HG03280 (cell line): ENCODE measurements at regions not wholly inside any gene's neighbourhood (a gene's known extent, or its start where the extent isn't known, plus 50 kb on each side); places are given as distances from the start of the nearest gene placed in this dataset.
"Not testable (repeated sequence)": the region's sequence is repeated elsewhere in the genome, so short reads cannot be mapped to it uniquely, and the experiment has no call there.

Experiments used
- ATAC-seq: cut with Tn5 transposase; IDR thresholded peaks from one replicate; pipeline ENCODE4 v1.9.1; 2021; ENCODE audit warnings: mild to moderate bottlenecking, moderate library complexity; ENCODE audit not compliant: unreplicated experiment

- not testable (repeated sequence) for ATAC-seq
Measured at GRCh38 chr6:27047725-27048124, 199.8 kb upstream of the PRSS16 start.

DNA sequence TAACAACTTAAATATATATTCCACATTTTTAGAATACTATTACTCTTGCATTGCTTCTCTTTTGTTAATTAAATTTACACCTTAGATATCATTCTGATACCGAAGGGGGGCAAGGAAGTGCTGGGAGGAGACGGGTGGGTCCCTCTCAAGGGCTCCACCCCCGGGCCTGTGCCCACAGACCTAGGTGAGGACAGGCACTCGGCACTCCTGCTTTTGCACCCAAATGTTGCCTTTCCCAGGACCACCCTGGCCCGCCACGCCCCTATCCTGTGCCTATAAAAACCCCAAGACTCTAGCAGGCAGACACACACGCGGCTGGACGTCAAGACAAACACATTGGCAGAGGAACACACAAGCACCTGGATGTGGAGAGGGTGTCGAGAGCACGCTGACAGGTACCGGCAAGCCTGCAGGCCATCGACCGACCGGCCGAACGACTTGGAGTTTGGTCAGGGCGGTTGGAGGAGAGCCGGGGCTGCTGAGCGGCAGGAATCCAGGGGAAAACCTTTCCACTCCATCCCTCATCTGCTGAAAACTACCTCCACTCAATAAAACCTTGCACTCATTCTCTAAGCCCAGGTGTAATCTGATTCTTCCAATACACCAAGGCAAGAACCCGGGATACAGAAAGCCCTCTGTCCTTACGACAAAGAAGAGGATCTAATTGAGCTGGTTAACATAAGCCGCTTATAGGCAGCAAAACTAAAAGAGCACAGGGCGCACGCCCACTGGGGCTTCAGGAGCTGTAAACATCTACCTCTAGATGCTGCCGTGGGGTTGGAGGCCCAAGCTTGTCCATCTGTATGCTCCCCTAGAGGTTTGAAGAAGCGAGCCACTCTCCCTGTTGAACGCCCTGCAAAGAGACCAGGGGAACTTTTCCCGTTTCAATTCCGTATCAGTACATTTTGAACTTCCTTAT lies 197.4 kb upstream of the PRSS16 start:
- ATAC-seq = no peak

GRCh38 chr6:27052082-27052730 lies 195.3 kb upstream of the PRSS16 start:
- not testable (repeated sequence) for ATAC-seq

- no peak for ATAC-seq
Measured at GRCh38 chr6:27052731-27053082, 194.8 kb upstream of the PRSS16 start.

DNA sequence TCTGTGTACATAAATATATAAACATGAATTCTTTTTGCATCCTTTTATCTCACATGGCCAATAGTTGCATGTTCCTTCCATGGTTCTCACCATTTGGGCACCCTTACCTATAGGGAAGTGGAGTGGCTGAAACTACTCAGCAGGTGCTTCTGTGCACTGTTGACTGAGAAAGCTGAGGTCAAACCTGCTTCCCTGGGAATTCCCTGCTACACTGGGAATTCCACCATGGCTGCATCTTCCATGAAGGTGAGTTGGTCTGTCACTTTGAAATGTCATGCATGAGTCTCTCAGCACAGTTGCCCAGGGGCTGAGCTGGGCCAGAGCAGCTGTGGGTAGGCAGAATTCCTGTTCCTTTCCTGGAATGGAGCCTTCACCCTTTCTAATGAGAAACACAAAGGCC lies 193.8 kb upstream of the PRSS16 start:
- ATAC-seq = no peak

DNA sequence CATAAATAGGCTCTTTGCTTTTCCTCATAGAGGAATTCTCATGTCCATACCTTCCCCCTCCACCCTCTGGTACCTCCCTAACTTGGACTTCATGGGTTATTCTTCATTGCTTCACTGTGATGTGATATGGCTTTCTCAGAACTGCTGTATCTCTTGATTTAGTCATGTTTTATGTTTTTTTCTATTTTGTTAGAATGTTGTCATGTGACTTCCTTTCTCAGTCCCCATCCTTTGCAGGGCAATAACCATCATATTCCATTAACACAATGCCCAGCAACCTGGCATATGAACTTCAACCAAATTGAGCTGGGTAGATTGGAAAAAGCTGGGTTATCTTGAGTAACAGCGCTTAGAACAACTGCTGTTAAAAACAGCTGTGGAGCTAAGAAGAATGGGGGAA lies 190.9 kb upstream of the PRSS16 start:
- no peak for ATAC-seq

DNA sequence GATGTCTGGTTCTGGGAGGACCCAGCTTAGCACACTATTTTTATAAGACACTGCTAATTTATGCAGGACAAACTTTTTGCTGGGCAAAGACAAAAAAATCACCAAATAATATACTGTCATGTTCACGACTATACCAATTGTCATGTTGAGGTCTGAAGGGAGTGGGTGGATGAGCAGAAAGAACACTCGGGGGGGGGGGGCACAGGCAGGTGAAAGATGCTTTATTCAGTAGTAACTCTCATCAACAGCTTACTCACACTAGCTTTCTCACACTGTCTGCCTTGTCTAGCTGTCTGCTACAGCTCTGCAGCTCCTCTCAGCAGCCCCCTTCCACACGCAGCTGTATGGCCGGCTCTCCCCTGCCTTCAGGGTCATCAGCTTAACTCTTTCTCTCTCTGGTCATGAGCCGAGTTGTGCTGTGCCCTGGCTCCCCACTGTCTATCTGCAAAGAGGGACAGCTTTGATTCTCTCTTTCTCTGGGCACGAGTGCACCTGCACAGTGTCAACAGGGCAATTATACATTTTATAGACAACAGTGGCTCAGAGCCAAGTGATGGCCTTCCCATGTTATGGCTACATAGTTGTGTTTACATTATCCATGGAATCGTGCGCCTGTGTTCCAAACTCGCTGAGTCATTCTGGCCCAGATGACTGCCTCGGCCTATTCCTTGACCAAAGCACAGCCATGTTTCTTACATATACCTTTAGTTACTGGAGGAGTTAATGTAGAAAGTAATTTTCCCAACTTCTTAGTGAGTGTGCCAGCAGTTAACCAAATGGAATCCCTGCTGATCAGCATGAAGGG lies 187.7 kb upstream of the PRSS16 start:
- no peak for ATAC-seq

DNA sequence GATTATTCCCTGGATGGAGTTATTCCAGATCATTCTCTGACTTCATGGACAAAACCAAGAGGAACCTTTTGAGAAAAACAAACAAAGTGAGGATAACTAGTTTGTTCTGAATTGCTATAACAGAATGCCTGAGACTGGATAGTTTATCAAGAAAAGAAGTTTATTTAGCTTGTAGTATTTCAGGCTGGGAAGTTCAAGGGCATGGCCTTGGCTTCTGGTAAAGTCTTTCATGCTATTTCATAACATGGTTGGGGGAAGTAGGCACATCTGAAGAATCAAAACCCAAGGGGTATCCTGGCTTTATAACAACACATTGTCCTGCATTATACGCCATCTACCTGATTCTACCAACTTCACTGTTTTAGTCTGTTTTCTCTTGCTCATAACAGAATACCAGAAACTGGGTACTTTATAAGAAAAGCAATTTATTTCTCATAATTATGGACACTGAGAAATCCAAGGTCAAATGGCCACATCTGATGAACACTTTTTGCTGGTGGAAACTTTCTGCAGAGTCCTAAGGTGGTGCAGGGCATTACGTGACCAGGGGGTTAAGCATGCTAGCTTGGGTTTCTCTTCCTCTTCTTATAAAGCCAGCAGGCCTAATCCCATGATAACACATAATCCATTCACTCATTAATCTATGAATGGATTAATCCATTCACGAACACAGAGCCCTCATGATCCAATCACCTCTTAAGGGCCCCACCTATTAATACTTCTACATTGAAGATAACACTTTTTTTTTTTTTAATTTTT lies 186.1 kb upstream of the PRSS16 start:
- ATAC-seq = no peak

GRCh38 chr6:27062755-27063154 lies 184.7 kb upstream of the PRSS16 start:
- ATAC-seq = no peak

GRCh38 chr6:27065183-27065582 lies 182.3 kb upstream of the PRSS16 start:
- no peak for ATAC-seq

DNA sequence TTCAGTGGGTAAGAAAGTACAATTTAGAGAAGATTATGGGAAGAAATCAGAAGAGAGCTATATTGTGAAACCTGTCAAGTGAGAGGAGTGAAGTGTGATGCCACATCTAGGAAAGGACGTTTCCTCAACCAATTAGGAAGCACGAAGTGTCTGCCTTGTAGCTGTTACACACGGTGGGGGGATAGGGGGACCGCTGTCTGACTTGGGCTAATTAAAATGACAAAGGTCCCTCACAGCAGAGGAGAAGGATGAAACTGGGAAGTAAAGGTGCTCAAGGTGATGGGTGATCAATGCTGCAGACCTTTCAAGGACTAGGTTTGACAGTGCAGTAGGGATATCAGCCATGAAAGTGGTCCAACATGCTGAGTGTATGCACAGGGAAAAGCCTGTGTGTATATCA lies 181.1 kb upstream of the PRSS16 start:
- no peak for ATAC-seq

DNA sequence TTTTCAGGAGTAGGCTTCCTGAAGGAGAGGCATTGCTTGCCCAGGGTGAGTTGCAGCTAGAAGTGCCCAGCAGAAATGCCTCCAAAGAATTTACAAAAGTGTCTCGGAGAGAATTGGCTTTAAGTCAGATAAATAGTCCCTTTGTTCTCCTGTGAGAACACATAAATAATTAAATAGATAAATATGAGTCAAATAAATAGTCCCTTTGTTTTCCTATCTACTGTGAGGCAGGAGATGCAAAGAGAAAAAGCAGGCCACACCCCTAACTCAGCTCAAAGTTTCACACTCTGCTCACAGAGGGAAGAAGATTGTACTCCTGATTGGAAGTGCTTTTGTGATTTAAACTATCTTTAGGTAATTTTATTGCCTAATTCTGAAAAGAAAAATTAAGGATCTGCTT lies 180.7 kb upstream of the PRSS16 start:
- no peak for ATAC-seq

GRCh38 chr6:27073441-27073840 lies 174.1 kb upstream of the PRSS16 start:
- ATAC-seq = no peak

GRCh38 chr6:27076116-27076515 lies 171.4 kb upstream of the PRSS16 start:
- ATAC-seq = no peak

DNA sequence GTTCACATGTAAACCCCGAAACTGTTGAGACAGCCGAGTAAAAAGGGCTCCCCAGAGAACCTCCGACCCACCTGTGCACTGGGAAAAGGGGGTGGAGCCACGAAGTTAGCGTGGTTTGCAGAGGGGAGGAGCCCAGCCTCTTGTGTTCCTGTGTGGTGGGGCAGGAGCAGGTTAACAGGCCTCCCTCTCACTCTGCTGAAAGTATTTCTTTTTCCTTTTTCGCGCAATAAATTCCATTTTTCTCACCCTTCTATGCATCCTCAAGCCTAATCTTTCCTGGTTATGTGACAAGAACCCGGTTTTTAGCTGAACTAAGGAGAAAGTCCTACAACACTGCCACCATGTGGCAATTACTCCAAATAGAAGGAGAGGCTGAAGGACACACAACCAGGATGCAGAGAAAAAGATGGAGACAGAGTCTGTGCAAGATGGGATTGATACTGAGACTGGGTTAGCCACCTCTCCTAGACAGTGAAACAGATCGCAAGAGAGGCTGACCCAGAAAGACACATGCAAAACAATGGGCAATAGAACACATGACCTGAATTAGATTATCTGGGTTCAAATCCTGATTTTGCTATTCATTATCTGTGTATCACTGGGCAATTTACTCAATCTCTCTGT lies 168.7 kb upstream of the PRSS16 start:
- ATAC-seq = peak; percentile 77

- no peak for ATAC-seq
Measured at GRCh38 chr6:27081188-27081587, 166.3 kb upstream of the PRSS16 start.

GRCh38 chr6:27081931-27082330 lies 165.6 kb upstream of the PRSS16 start:
- no peak for ATAC-seq

- no peak for ATAC-seq
Measured at GRCh38 chr6:27088068-27088467, 159.4 kb upstream of the PRSS16 start.

- ATAC-seq = peak; percentile 69
Measured at GRCh38 chr6:27091661-27092315, 155.7 kb upstream of the PRSS16 start.

- ATAC-seq = no peak
Measured at GRCh38 chr6:27092316-27092692, 155.2 kb upstream of the PRSS16 start.
